ENCODE measurements at regions not wholly inside any gene's neighbourhood (a gene's known extent, or its start where the extent isn't known, plus 50 kb on each side); places are given as distances from the start of the nearest gene placed in this dataset.

DNA sequence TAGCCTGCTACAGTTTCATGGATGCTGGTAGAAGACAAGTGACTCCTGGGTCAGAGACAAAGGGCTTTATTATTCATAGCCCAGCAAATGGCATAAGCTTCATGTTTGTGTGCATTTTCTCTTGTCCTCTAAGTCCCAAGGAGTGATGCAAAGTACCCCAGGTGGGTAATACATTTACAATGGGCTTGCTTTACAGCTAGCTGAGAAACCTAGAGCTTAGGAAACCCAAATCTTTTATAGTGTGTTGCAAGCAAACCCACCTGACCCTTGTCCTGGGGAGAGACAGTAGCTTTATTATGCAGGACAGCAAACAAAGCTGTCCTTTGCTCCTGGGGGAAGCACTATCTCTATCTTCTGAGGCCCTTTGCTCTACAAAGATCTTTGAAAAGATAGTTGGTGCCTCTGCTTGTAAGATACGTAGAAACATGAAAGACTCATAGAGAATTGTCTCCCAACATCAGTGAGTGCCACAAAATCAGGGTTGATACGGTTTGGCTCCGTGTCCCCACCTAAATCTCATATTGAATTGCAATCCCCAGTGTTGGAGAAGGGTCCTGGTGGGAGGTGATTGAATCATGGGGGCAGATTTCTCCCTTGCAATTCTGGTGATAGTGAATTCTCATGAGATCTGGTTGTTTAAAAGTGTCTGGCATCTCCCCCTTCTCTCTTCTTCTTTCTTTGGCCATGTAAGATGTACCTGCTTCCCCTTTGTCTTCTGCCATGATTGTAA, 315.8 kb upstream of the USP24 start (continued):
- TF ChIP-seq TOPORS (CRISPR knock-in tag; IDR thresholded peaks at IDR 0.05) (no peak), SMAD1 (CRISPR knock-in tag; IDR thresholded peaks at IDR 0.05; ENCODE audit: borderline replicate concordance, low read depth) (no peak), AHR (CRISPR knock-in tag; IDR thresholded peaks at IDR 0.05) (no peak), SKI (IDR thresholded peaks at IDR 0.05; ENCODE audit: partially characterized antibody) (peak; percentile 55), ZFX (CRISPR knock-in tag; IDR thresholded peaks at IDR 0.05; ENCODE audit: low read depth) (no peak), POLR2A (IDR thresholded peaks at IDR 0.05; ENCODE audit: insufficient read depth in 1 of 2, low read depth in 2 of 2, low read length in 2 of 2) (no peak; a peak in 1 of 4 replicates), FOXA3 (CRISPR knock-in tag; IDR thresholded peaks at IDR 0.05) (peak; percentile 86), KDM4B (CRISPR knock-in tag; IDR thresholded peaks at IDR 0.05) (no peak), ZNF550 (CRISPR knock-in tag; IDR thresholded peaks at IDR 0.05; ENCODE audit: borderline replicate concordance) (no peak), ZNF839 (CRISPR knock-in tag; IDR thresholded peaks at IDR 0.05; ENCODE audit: borderline replicate concordance) (no peak), ZNF598 (CRISPR knock-in tag; IDR thresholded peaks at IDR 0.05; ENCODE audit: borderline replicate concordance) (no peak), ZNF256 (CRISPR knock-in tag; conservative IDR thresholded peaks at IDR 0.05) (0 out of 2 replicates have a peak, but pooled peaks have one; percentile 27), SNRNP70 (IDR thresholded peaks at IDR 0.05; ENCODE audit: low read depth, low read length) (no peak), NR3C1 (CRISPR knock-in tag; IDR thresholded peaks at IDR 0.05) (no peak), TFDP2 (CRISPR knock-in tag; IDR thresholded peaks at IDR 0.05) (no peak; the same call in 1 of the 2 replicates), ZNF704 (CRISPR knock-in tag; IDR thresholded peaks at IDR 0.05; ENCODE audit: borderline replicate concordance) (no peak), ZSCAN25 (CRISPR knock-in tag; IDR thresholded peaks at IDR 0.05) (no peak), SRSF4 (IDR thresholded peaks at IDR 0.05; ENCODE audit: low read depth, low read length, poor library complexity, severe bottlenecking) (no peak), ZNF431 (CRISPR knock-in tag; IDR thresholded peaks at IDR 0.05; ENCODE audit: borderline replicate concordance, low read depth) (no peak; the same call in 1 of the 2 replicates), ZFP1 (CRISPR knock-in tag; IDR thresholded peaks at IDR 0.05) (peak; percentile 69; the same call in 1 of the 2 replicates)
- TF ChIP-seq, protein P1, sequence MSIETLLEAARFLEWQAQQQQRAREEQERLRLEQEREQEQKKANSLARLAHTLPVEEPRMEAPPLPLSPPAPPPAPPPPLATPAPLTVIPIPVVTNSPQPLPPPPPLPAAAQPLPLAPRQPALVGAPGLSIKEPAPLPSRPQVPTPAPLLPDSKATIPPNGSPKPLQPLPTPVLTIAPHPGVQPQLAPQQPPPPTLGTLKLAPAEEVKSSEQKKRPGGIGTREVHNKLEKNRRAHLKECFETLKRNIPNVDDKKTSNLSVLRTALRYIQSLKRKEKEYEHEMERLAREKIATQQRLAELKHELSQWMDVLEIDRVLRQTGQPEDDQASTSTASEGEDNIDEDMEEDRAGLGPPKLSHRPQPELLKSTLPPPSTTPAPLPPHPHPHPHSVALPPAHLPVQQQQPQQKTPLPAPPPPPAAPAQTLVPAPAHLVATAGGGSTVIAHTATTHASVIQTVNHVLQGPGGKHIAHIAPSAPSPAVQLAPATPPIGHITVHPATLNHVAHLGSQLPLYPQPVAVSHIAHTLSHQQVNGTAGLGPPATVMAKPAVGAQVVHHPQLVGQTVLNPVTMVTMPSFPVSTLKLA (IDR thresholded peaks at IDR 0.05) = no peak
- TF ChIP-seq, protein P2, sequence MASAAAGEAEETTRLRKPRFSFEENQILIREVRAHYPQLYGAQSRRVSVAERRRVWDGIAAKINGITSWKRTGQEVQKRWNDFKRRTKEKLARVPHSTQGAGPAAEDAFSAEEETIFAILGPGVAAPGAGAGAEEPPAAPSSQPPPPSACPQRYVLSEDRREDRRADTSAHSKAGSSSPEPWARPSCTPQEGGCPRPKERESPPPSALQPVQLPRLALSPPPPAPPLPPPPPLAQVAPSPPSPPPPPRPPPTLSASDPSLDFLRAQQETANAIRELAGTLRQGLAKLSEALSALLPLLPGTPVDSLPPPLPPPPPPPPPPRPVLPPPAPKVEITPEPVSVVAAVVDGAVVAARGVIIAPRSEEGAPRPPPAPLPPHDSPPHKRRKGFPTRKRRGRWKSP (CRISPR knock-in tag; IDR thresholded peaks at IDR 0.05) = peak; percentile 40; the same call in 1 of the 2 replicates
- TF ChIP-seq, protein P3, sequence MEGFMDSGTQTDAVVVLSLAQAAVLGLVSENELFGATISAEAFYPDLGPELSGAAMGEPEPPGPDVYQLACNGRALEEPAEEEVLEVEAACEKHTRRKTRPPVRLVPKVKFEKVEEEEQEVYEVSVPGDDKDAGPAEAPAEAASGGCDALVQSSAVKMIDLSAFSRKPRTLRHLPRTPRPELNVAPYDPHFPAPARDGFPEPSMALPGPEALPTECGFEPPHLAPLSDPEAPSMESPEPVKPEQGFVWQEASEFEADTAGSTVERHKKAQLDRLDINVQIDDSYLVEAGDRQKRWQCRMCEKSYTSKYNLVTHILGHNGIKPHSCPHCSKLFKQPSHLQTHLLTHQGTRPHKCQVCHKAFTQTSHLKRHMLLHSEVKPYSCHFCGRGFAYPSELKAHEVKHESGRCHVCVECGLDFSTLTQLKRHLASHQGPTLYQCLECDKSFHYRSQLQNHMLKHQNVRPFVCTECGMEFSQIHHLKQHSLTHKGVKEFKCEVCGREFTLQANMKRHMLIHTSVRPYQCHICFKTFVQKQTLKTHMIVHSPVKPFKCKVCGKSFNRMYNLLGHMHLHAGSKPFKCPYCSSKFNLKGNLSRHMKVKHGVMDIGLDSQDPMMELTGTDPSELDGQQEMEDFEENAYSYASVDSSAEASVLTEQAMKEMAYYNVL (CRISPR knock-in tag; IDR thresholded peaks at IDR 0.05; ENCODE audit: borderline replicate concordance) = peak; percentile 70; the same call in 1 of the 2 replicates
